Left lung (tissue), 4 donors: ENCODE measurements at regions not wholly inside any gene's neighbourhood (a gene's known extent, or its start where the extent isn't known, plus 50 kb on each side); places are given as distances from the start of the nearest gene placed in this dataset.

Experiments
- ATAC-seq: fragments of 200-7000 bp; cut with Tn5 transposase; one replicate; pipeline ENCODE4 v1.9.1; 2020; ENCODE audit warnings: moderate library complexity
- DNase-seq, 4 donors: peaks; one replicate each; pipeline ENCODE4 v3.0.0-alpha.2; 2013 to 2020
- H3K27ac ChIP-seq, 2 donors: fragments of 200-600 bp; sonication (generic) in 1 of 2; one replicate each; pipeline versions ENCODE4 v1.5.0 to v1.8.0; 2020 to 2021
- H3K27me3 ChIP-seq, 2 donors: fragments of 200-600 bp; sonication (generic) in 1 of 2; one replicate each; pipeline versions ENCODE4 v1.5.0 to v1.8.0; 2020 to 2021
- H3K36me3 ChIP-seq, 2 donors: fragments of 200-600 bp; sonication (generic) in 1 of 2; one replicate each; pipeline versions ENCODE4 v1.5.0 to v1.8.0; 2020 to 2021
- H3K4me1 ChIP-seq, 2 donors: fragments of 200-600 bp; one replicate each; pipeline ENCODE4 v1.8.0; 2021
- H3K4me3 ChIP-seq, 2 donors: fragments of 200-600 bp; sonication (generic) in 1 of 2; one replicate each; pipeline versions ENCODE4 v1.5.0 to v1.8.0; 2020 to 2021; ENCODE audit warnings: mild to moderate bottlenecking in 1 of 2
- H3K9me3 ChIP-seq, 2 donors: fragments of 200-600 bp; sonication (generic) in 1 of 2; one replicate each; pipeline versions ENCODE4 v1.5.0 to v1.8.0; 2020 to 2021
- intact Hi-C, 2 donors: fragments of 100-400 bp; cut with DNase I; formaldehyde crosslinking; loops; one replicate each; pipeline versions ENCODE4 v1.11.2 to v1.14.2; 2022
- TF ChIP-seq, protein P1 (sequence below), 2 donors: fragments of 200-600 bp; sonication (generic) in 1 of 2; IDR thresholded peaks; one replicate each; pipeline versions ENCODE4 v1.5.0 to v1.8.0; 2021; ENCODE audit warnings: antibody characterized with exemption in 2 of 2
- donor health status: DM: no; HTN: yes; CAD: no.
- donor health status: DM: no; HTN: no; CAD: no.

DNA sequence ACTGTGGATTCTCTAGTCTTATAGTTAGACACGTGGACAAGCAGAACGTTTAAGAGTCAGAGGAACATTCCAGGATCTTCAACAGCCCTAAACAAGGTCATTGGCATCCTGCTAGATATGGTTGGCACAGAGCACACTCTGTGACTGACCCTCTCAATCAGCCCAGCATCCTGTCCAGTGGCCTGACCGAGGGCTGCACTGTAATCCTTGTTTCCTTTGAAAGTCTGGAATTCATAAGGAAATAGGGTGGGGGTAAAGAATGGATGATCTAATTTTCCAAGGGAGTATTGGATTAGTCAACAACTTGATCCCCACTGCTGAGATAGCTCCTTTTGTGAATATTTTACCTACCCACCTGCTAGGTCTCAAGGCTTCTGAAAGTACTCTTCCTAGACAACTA lies 94.5 kb upstream of the DLG1 start:
- TF ChIP-seq, protein P1, sequence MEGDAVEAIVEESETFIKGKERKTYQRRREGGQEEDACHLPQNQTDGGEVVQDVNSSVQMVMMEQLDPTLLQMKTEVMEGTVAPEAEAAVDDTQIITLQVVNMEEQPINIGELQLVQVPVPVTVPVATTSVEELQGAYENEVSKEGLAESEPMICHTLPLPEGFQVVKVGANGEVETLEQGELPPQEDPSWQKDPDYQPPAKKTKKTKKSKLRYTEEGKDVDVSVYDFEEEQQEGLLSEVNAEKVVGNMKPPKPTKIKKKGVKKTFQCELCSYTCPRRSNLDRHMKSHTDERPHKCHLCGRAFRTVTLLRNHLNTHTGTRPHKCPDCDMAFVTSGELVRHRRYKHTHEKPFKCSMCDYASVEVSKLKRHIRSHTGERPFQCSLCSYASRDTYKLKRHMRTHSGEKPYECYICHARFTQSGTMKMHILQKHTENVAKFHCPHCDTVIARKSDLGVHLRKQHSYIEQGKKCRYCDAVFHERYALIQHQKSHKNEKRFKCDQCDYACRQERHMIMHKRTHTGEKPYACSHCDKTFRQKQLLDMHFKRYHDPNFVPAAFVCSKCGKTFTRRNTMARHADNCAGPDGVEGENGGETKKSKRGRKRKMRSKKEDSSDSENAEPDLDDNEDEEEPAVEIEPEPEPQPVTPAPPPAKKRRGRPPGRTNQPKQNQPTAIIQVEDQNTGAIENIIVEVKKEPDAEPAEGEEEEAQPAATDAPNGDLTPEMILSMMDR (IDR thresholded peaks at IDR 0.05), result no peak
- no peak for DNase-seq
- Histone ChIP-seq H3K4me3 (no peak overlapping the region), H3K4me1 (no peaks in the 10 kb centered on the region), H3K27me3 (no peaks in the 10 kb centered on the region), H3K9me3 (no peaks in the 10 kb centered on the region), H3K36me3 (no peaks in the 10 kb centered on the region), H3K27ac (no peak overlapping the region)
- intact Hi-C loops, result no loop called here
- no peak for ATAC-seq

DNA sequence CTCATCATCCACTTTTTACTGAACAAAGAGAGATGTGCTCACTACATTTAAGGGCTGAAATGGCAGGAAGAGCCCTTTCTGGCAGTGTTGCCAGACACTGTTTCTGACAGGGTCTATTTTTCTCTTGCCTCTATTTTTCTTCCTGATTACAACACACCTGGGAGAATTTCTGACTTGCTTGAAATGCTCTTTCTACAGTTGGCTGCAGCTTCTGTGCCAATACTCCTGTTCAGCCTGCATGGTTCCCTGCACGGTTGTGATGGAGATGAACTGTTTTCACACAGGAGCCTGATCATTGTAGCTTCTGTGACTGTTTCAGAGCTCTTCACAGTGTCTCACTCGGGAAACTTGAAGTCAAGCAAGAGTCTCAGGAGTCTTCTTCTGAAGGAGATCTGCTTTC lies 83.0 kb upstream of the DLG1 start:
- TF ChIP-seq, protein P1 (IDR thresholded peaks at IDR 0.05), result no peak
- H3K27me3 ChIP-seq, result no peaks in the 10 kb centered on the region
- DNase-seq (no peak), ATAC-seq (no peak)
- no peaks in the 10 kb centered on the region for H3K4me1 ChIP-seq
- H3K36me3 ChIP-seq, result no peaks in the 10 kb centered on the region
- intact Hi-C loops, result no loop called here
- H3K27ac ChIP-seq, result no peak overlapping the region
- no peaks in the 10 kb centered on the region for H3K9me3 ChIP-seq
- no peak overlapping the region for H3K4me3 ChIP-seq

DNA sequence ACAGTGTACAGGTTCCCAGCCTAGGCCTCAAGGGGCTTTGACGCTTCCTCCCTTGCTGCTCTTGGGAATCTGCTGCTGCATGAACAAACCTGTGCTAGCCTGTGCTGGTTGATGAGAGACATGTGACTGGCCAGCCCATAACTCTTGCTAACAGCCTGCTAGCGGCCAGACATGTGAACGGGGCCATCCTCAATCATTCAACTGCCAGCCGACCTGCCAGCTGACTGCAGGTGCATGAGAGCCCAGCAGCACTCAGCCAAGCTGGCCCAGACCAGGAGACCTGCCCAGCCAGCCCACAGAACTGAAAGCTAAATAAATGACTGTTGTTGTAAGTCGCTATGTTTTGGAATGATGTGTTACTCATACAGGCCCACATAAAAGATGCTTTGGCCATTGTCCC lies 82.4 kb upstream of the DLG1 start:
- no peak for DNase-seq
- Histone ChIP-seq H3K9me3 (no peaks in the 10 kb centered on the region), H3K36me3 (no peaks in the 10 kb centered on the region), H3K4me3 (no peak overlapping the region), H3K4me1 (no peaks in the 10 kb centered on the region), H3K27ac (no peak overlapping the region), H3K27me3 (no peaks in the 10 kb centered on the region)
- intact Hi-C loops, result no loop called here
- no peak for ATAC-seq
- TF ChIP-seq, protein P1 (IDR thresholded peaks at IDR 0.05), result no peak

GRCh38 chr3:197378985-197379718 lies 80.7 kb upstream of the DLG1 start:
- DNase-seq (no peak), ATAC-seq (no peak)
- Histone ChIP-seq H3K4me1 (no peaks in the 10 kb centered on the region), H3K27me3 (no peaks in the 10 kb centered on the region), H3K9me3 (no peaks in the 10 kb centered on the region), H3K36me3 (no peaks in the 10 kb centered on the region), H3K4me3 (no peak overlapping the region), H3K27ac (no peak overlapping the region)
- TF ChIP-seq, protein P1 (IDR thresholded peaks at IDR 0.05), result no peak
- intact Hi-C loops, result no loop called here

GRCh38 chr3:197376735-197377555 lies 78.5 kb upstream of the DLG1 start:
- no peaks in the 10 kb centered on the region for H3K4me1 ChIP-seq
- no peak for DNase-seq
- no peak overlapping the region for H3K27ac ChIP-seq
- no peak overlapping the region for H3K4me3 ChIP-seq
- H3K36me3 ChIP-seq, result no peaks in the 10 kb centered on the region
- intact Hi-C loops, result no loop called here
- no peaks in the 10 kb centered on the region for H3K27me3 ChIP-seq
- H3K9me3 ChIP-seq, result no peaks in the 10 kb centered on the region
- no peak for ATAC-seq
- TF ChIP-seq, protein P1 (IDR thresholded peaks at IDR 0.05), result no peak
